ENCODE measurements at regions not wholly inside any gene's neighbourhood (a gene's known extent, or its start where the extent isn't known, plus 50 kb on each side); places are given as distances from the start of the nearest gene placed in this dataset.
"Not testable (repeated sequence)": the region's sequence is repeated elsewhere in the genome, so short reads cannot be mapped to it uniquely, and the experiment has no call there.

- H3K36me3 Mint-ChIP-seq (ENCODE audit: low read depth, unreplicated experiment) = no peaks in the 10 kb centered on the region
- peaks cover 4% of the 10 kb centered on the region for H3K4me1 Mint-ChIP-seq (ENCODE audit: low read depth, unreplicated experiment)
- no peaks in the 10 kb centered on the region for H4K20me1 ChIP-seq (ENCODE audit: insufficient read depth, low read length)
- no peak overlapping the region for H2AFZ ChIP-seq (ENCODE audit: low read depth, low read length)
- H3K27ac ChIP-seq (ENCODE audit: low read depth, low read length) = no peak overlapping the region
- H3K27me3 Mint-ChIP-seq (ENCODE audit: low read depth, unreplicated experiment) = no peaks in the 10 kb centered on the region
- H3K4me3 ChIP-seq (ENCODE audit: insufficient read depth, low read depth, low read length) = no peak overlapping the region
- no peak for TF ChIP-seq EZH2 (IDR thresholded peaks at IDR 0.05; ENCODE audit: insufficient read depth, low read length)
- TF ChIP-seq, protein P1, sequence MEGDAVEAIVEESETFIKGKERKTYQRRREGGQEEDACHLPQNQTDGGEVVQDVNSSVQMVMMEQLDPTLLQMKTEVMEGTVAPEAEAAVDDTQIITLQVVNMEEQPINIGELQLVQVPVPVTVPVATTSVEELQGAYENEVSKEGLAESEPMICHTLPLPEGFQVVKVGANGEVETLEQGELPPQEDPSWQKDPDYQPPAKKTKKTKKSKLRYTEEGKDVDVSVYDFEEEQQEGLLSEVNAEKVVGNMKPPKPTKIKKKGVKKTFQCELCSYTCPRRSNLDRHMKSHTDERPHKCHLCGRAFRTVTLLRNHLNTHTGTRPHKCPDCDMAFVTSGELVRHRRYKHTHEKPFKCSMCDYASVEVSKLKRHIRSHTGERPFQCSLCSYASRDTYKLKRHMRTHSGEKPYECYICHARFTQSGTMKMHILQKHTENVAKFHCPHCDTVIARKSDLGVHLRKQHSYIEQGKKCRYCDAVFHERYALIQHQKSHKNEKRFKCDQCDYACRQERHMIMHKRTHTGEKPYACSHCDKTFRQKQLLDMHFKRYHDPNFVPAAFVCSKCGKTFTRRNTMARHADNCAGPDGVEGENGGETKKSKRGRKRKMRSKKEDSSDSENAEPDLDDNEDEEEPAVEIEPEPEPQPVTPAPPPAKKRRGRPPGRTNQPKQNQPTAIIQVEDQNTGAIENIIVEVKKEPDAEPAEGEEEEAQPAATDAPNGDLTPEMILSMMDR (IDR thresholded peaks at IDR 0.05; ENCODE audit: insufficient read depth, low read depth, low read length) = no peak
- H3K9me3 Mint-ChIP-seq (ENCODE audit: unreplicated experiment) = no peaks in the 10 kb centered on the region
- no peak overlapping the region for H3K4me2 ChIP-seq (ENCODE audit: low read length)
- FAIRE-seq (no peak), DNase-seq (ENCODE audit: low read depth) (no peak)
- no peaks in the 10 kb centered on the region for H3K4me1 ChIP-seq (ENCODE audit: insufficient read depth, low read length)
- H3K27me3 ChIP-seq (ENCODE audit: insufficient read depth, low read length) = no peaks in the 10 kb centered on the region
- no peak overlapping the region for H3K9ac ChIP-seq (ENCODE audit: low read length)
- H3K4me3 Mint-ChIP-seq (ENCODE audit: unreplicated experiment) = no peak overlapping the region
- H3K79me2 ChIP-seq (ENCODE audit: insufficient read depth, low read length) = no peaks in the 10 kb centered on the region
- H3K27ac Mint-ChIP-seq (ENCODE audit: unreplicated experiment) = no peak overlapping the region
- no peaks in the 10 kb centered on the region for H3K36me3 ChIP-seq (ENCODE audit: insufficient read depth, low read length)
- H3K9me3 ChIP-seq (ENCODE audit: insufficient read depth, low read depth, low read length) = no peaks in the 10 kb centered on the region
These were observed 1070.7 kb upstream of the NOVA1 start for GRCh38 chr14:27668531-27668930.

GRCh38 chr14:27672047-27672446 is 1074.2 kb upstream of the NOVA1 start:
- no peak overlapping the region for H3K9ac ChIP-seq (ENCODE audit: low read length)

GRCh38 chr14:27672811-27673737 is 1075.2 kb upstream of the NOVA1 start:
- H3K79me2 ChIP-seq (ENCODE audit: insufficient read depth, low read length); H3K4me1 ChIP-seq (ENCODE audit: insufficient read depth, low read length); H3K4me3 Mint-ChIP-seq (ENCODE audit: unreplicated experiment); H3K9ac ChIP-seq (ENCODE audit: low read length); H3K36me3 ChIP-seq (ENCODE audit: insufficient read depth, low read length); H3K9me3 ChIP-seq (ENCODE audit: insufficient read depth, low read depth, low read length); FAIRE-seq; H3K9me3 Mint-ChIP-seq (ENCODE audit: unreplicated experiment); H3K4me3 ChIP-seq (ENCODE audit: insufficient read depth, low read depth, low read length); H2AFZ ChIP-seq (ENCODE audit: low read depth, low read length); H3K36me3 Mint-ChIP-seq (ENCODE audit: low read depth, unreplicated experiment); H3K4me1 Mint-ChIP-seq (ENCODE audit: low read depth, unreplicated experiment); H3K27me3 ChIP-seq (ENCODE audit: insufficient read depth, low read length); H3K27ac ChIP-seq (ENCODE audit: low read depth, low read length); H3K4me2 ChIP-seq (ENCODE audit: low read length); H3K27me3 Mint-ChIP-seq (ENCODE audit: low read depth, unreplicated experiment); H4K20me1 ChIP-seq (ENCODE audit: insufficient read depth, low read length): not testable (repeated sequence)
- peak; percentile 12 for DNase-seq (ENCODE audit: low read depth)
- H3K27ac Mint-ChIP-seq (ENCODE audit: unreplicated experiment) = peak overlapping the region; percentile 78

More at GRCh38 chr14:27672047-27672446, 1074.2 kb upstream of the NOVA1 start:
- H3K4me1 ChIP-seq (ENCODE audit: insufficient read depth, low read length) = no peaks in the 10 kb centered on the region
- no peaks in the 10 kb centered on the region for H3K79me2 ChIP-seq (ENCODE audit: insufficient read depth, low read length)
- no peaks in the 10 kb centered on the region for H3K27me3 ChIP-seq (ENCODE audit: insufficient read depth, low read length)
- TF ChIP-seq EZH2 (IDR thresholded peaks at IDR 0.05; ENCODE audit: insufficient read depth, low read length) = no peak
- TF ChIP-seq, protein P1 (IDR thresholded peaks at IDR 0.05; ENCODE audit: insufficient read depth, low read depth, low read length) = no peak
- Mint-ChIP-seq H3K4me1 (ENCODE audit: low read depth, unreplicated experiment) (peaks cover 4% of the 10 kb centered on the region), H3K27ac (ENCODE audit: unreplicated experiment) (no peak overlapping the region), H3K36me3 (ENCODE audit: low read depth, unreplicated experiment) (no peaks in the 10 kb centered on the region), H3K4me3 (ENCODE audit: unreplicated experiment) (no peak overlapping the region), H3K27me3 (ENCODE audit: low read depth, unreplicated experiment) (no peaks in the 10 kb centered on the region), H3K9me3 (ENCODE audit: unreplicated experiment) (no peaks in the 10 kb centered on the region)
- FAIRE-seq (no peak), DNase-seq (ENCODE audit: low read depth) (peak; percentile 1)
- H3K27ac ChIP-seq (ENCODE audit: low read depth, low read length) = no peak overlapping the region
- no peak overlapping the region for H2AFZ ChIP-seq (ENCODE audit: low read depth, low read length)
- H3K36me3 ChIP-seq (ENCODE audit: insufficient read depth, low read length) = no peaks in the 10 kb centered on the region
- H3K4me3 ChIP-seq (ENCODE audit: insufficient read depth, low read depth, low read length) = no peak overlapping the region
- no peaks in the 10 kb centered on the region for H3K9me3 ChIP-seq (ENCODE audit: insufficient read depth, low read depth, low read length)
- no peaks in the 10 kb centered on the region for H4K20me1 ChIP-seq (ENCODE audit: insufficient read depth, low read length)
- no peak overlapping the region for H3K4me2 ChIP-seq (ENCODE audit: low read length)
